GM21786 (cell line): ENCODE measurements at regions not wholly inside any gene's neighbourhood (a gene's known extent, or its start where the extent isn't known, plus 50 kb on each side); places are given as distances from the start of the nearest gene placed in this dataset.

Experiments used
- ATAC-seq: cut with Tn5 transposase; IDR thresholded peaks from one replicate; pipeline ENCODE4 v1.9.1; 2021; ENCODE audit not compliant: unreplicated experiment

DNA sequence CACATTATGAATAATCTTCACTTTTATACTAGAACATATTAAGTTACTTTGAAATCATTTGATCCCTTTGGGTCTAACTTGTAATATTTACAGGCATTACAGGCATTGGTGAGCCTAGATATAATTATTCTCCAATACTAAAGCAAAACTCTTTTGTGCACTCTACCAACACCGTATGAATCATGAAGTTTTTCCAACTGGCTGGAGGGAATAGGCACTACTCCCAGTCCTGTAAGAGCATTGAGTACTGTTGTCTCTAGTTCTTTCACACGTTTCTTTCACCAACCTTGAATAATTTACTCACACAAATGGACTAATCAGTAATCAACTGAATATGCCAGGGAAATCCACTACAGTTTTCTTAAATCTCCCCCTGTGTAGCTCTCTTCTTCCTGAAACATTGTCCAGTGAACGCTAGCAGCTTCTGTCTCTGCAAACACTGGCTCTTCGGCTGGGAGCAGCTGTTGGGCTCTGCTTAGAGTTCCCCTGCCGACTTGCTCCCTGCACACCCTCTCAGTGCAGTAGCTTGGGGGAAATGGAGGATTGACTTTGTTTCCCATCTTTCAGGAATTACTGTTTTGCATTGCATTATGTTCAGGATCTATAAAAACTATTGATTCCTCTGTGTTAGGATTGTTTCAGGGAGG lies 476.7 kb downstream of the RFC3 start:
- ATAC-seq: no peak

DNA sequence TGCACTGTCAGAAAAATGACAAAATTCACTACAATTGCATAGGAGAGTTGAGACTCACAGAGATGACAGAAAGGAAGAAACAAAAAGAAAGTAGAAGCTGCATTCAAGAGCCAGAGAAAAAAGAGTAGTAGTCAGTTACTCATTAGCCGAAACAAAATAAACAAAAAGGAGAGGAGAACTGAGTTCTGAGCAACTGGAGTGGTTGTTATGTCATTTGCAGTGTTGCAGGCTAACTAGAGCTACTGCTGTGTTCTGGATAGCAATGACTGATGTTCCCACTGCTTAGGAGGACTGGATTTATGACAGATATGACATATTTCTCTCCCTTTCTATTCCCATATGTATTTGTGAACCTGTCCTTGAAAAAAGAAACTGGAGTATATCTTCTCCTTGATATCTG lies 482.6 kb downstream of the RFC3 start:
- no peak for ATAC-seq

DNA sequence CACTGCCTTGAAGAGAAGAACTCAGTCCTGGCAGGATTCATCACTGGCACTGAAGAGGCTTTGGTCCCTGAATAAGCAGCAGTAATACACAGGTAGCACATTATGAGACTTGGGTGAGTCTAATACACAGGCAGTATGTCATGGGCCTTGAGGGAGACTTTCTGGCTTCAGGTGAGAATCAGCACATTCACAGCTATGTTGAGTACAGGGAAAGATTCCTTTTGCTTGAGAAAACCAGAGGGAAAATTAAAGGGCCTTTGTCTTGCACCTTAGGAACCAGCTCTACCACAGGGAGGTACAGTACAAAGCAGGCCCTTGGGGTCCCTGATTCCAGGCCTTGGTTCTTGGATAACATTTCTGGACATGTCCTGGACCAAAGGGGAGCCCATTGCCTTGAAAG lies 484.6 kb downstream of the RFC3 start:
- ATAC-seq: no peak

GRCh38 chr13:34303346-34303745 lies 485.4 kb downstream of the RFC3 start:
- ATAC-seq: no peak

- no peak for ATAC-seq
Observed at GRCh38 chr13:34307607-34308006, 489.7 kb downstream of the RFC3 start.

- no peak for ATAC-seq
Observed at GRCh38 chr13:34308725-34309124, 490.8 kb downstream of the RFC3 start.

DNA sequence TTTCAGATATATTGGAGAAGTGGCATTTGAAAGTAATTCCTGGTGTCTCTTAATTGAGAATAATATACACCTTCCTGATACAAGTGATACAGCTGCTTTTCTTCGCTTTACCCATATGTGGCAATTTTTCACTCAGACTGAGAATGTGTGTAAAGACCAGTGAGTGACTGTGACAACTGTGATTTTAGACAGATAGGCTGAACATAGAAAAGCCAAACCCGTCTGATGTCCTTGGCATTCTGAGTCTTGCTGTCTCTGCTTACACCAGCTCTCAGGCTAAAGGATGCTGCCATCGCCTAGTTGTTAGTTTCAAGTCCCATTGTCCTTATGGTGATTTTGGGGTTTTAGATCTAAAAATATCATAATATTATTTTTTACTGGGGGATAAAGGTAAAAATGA lies 492.6 kb downstream of the RFC3 start:
- ATAC-seq: no peak

- ATAC-seq: no peak
Observed at GRCh38 chr13:34311251-34311650, 493.3 kb downstream of the RFC3 start.

GRCh38 chr13:34312578-34312977 lies 494.6 kb downstream of the RFC3 start:
- no peak for ATAC-seq

DNA sequence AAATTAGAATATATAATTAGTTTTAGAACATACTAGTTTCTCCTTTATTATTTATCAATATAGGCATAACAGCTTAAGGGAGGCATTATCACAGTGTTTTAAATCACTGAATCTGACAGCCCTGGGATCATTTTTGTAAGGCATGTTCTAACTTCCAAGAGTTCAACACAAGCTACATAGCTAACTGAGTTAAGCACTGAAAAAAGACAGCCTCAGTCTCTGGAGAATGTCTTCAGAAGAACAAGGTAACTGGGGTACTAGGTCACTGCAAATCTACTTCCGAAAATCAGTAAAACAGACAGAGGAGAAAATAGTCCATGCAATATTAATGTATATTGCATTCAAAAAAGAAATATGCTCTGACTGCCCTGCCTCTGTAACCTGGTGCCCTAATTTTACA lies 502.1 kb downstream of the RFC3 start:
- no peak for ATAC-seq

GRCh38 chr13:34322014-34322742 lies 504.2 kb downstream of the RFC3 start:
- ATAC-seq: no peak

DNA sequence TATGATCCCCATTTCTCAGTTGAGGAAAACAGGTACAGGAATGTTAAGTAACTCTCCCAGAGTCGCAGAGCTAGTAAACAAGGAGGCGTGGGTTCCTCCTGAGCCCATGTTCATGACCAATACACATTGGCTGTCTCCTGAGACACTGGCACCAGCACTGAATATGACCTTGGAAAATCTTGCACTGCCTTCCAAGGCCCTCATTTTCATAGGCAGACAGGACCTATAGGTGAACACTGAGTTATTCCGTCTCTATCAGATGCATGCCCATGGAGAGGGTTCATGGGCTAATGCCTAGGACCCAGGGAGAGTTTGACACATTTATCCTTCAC lies 504.8 kb downstream of the RFC3 start:
- ATAC-seq: no peak

DNA sequence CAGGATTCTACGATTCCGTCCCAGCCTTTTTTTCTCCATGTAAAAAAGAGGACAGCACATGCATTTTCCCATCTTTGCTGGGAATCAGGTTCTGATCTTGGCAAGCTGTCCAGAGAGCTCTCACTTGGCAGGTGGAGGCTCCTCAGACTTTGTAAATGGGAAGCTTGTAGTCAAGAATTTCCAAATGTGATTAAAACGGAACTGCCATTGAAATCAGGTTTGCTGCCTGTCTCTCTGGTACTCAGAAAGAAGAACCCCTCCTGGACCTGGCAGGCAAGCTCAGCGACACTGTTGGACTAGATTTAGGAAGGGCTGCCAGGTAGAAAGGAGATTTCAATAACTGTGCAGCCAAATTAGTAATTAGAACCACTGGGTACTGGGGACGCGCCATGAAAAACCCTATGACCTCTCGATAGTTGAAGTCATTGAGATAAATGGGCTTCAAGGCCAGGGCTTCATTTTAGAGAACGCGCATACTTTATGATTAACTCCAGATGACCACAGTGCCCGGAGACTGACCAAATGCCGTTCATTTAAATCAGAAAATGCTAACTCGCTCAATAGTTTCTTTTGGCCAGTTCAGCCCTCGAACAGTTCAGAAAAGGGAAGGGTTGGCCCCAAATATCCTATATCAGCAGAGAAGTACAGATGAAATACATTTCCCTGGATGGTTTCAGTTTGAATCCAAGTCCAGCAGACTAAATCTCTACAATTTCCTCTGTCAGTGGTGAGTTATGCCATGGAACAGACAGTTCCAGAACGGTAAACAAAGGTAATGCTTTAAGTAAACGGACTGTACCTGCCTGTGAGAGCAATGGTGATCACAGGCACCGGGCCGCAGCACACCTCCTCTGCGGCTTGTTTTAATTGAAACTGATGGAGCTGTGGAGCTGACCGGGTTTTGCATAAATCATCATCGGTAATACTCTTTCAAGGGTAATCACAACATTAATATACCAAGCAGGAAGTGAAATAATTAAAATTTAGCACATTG lies 517.4 kb downstream of the RFC3 start:
- ATAC-seq: no peak

DNA sequence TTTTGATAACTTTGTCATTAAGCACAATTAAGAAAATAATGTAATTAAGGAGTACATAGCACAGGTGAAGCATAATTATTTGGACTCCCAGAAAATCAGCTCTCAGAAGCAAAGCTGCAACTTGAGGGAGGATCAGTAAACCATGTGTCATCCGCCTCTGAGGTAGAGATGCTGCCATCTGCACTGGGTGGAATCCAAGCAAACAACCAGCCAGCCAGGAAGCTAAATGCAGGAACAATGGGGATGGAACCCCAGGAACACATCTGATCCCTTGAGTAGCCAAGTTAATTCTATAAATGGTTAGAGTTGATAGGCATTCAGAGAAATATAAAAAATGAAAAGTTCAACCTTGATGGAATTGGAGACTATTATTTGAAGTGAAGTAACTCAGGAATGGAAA lies 520.2 kb downstream of the RFC3 start:
- no peak for ATAC-seq

DNA sequence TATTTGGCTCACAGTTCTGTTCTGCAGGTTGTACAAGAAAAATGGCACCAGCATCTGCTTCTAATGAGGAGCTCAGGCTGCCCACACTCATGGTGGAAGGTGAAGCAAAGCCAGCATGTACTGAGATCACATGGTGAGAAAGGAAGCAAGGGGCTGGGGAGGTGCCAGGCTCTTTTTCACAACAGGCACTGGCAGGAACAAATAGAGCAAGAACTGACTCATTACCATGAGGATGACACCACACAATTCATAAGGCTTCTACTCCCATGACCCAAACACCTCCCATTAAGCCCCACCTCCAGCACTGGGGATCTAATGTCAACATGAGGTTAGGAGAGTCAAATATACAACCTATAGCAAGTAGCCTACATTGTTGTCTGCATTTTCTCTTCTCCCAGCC lies 522.6 kb downstream of the RFC3 start:
- no peak for ATAC-seq

DNA sequence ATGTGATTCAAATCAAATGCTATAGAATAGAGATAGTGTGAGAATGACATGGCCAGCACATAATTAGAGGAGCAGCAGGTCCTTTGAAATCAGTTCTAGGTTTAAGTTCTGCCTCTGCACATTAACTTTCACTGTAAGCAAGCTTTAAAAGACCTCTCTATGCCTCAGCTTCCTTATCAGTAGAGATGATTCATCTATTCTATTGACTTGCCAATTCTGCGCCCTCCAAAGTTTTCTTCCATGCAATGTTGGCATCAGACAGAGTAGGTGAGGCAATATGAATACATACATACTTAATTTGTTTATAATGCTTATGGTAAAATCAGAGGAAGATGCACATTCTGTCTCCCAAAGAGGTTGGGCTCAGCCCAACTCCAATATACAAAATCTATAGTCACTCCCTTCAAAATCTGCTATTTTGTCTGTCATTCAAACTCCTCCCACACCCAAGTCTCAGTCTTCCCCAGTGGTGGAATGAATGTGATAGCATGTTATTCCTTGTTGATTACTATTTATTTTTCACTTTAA lies 525.5 kb downstream of the RFC3 start:
- ATAC-seq: no peak

DNA sequence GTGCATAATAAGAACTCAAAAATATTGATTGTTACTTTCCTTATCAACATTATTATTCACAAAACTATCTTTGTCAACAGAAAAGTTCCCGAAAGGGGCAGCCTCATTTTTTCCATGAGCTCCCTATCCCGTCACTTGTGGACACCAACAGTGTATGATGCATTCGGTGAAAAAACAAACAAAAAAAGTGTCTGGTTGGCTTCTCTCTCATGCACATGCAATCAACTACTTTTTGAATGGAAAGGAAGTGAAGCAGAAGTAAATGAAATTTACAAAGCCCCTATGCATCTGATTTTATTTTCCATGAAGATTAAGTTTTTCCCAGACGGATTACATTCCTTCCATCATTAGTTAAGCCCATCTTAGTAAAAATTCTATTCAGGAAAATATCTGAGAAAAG lies 526.9 kb downstream of the RFC3 start:
- ATAC-seq: no peak

DNA sequence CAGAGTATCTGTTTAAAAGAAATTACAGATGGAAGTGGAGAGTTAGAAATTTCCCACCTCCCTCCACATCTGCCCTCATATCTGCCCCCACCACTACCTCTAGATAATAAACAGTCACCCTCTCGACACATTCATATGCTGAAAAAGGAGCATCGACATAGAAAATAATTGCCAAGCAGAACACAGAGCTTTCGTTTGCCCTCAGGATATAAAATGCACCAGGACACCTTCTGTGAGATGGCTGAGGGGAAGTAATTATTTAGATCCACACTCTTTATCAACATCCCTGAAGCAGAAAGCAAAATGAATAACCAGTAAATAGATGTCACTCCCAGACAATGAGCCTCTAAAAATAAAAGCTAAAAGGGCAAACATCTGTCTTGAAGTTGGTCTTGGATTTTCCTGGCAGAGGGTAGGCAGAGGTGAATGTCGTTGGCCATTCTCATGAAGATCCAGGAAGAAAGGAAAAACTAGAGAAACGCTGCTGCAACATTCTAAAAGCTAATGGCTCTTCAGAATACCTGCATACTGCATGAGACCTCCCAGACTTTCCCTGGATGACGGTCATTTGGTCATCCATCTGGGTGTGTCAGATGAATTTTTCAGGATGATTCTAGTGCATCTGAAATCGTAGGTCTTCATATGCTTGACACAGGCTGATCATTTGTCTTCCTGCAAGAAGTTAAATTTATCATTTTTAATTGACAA lies 527.5 kb downstream of the RFC3 start:
- ATAC-seq: no peak

GRCh38 chr13:34346626-34347025 lies 528.7 kb downstream of the RFC3 start:
- no peak for ATAC-seq

DNA sequence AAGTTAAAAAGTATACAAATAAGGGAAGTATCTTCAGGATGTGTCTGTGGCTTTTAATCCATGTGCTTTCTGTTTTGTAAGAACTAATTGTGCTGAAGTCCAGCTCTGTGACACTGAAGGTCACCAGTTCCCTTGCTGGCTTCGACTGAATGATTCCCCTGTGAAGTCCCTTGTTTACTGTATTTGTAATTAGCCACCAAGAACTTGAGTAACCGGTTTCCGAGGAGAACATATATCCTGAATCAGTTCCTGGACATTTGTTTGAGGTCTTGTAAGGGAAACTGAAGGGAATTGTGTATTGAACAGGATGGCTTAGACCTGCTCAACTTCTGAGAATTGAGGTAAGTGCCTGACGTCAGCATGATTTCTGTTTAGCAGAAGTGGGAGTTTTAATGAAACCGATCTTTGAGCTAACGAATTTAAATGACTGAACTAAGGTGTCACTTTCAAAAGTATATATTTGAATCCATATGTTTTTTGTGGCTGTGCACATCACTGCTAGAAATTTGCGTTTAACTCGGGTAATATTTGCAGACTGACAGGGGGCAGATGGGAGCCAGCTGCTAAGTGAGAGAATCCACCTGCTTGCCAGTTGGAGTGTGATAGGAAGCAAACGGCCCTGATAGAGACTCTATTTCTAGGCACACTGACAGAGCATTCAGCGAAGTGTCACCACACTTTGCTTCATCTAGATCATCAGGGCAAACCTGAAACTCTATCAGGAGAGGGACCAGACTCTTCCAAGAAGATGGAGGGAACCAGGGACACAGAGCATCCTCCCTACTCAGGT lies 530.0 kb downstream of the RFC3 start:
- no peak for ATAC-seq
